ENCODE measurements at regions not wholly inside any gene's neighbourhood (a gene's known extent, or its start where the extent isn't known, plus 50 kb on each side); places are given as distances from the start of the nearest gene placed in this dataset.

GRCh38 chr20:23207826-23208540 is 121.9 kb upstream of the CD93 start:
- no peak for DNase-seq (ENCODE audit: low read depth in 4 of 4, low spot score in 1 of 4)

- DNase-seq (ENCODE audit: low read depth in 4 of 4, low spot score in 1 of 4): no peak
These were observed 120.9 kb upstream of the CD93 start for GRCh38 chr20:23206995-23207394.

GRCh38 chr20:23206061-23206460 is 119.9 kb upstream of the CD93 start:
- DNase-seq (ENCODE audit: low read depth in 4 of 4, low spot score in 1 of 4): no peak

GRCh38 chr20:23205611-23206041 is 119.5 kb upstream of the CD93 start:
- no peak for DNase-seq (ENCODE audit: low read depth in 4 of 4, low spot score in 1 of 4)

- DNase-seq (ENCODE audit: low read depth in 4 of 4, low spot score in 1 of 4): no peak
These were observed 119.1 kb upstream of the CD93 start for GRCh38 chr20:23205211-23205610.

GRCh38 chr20:23203951-23204730 is 118.0 kb upstream of the CD93 start:
- no peak for DNase-seq (ENCODE audit: low read depth in 4 of 4, low spot score in 1 of 4)

- DNase-seq (ENCODE audit: low read depth in 4 of 4, low spot score in 1 of 4): no peak
These were observed 117.2 kb upstream of the CD93 start for GRCh38 chr20:23203310-23203709.

- DNase-seq (ENCODE audit: low read depth in 4 of 4, low spot score in 1 of 4): no peak
These were observed 115.5 kb upstream of the CD93 start for GRCh38 chr20:23201658-23202057.

GRCh38 chr20:23200914-23201313 is 114.8 kb upstream of the CD93 start:
- DNase-seq (ENCODE audit: low read depth in 4 of 4, low spot score in 1 of 4): no peak

- no peak for DNase-seq (ENCODE audit: low read depth in 4 of 4, low spot score in 1 of 4)
These were observed 114.3 kb upstream of the CD93 start for GRCh38 chr20:23200413-23200812.

- DNase-seq (ENCODE audit: low read depth in 4 of 4, low spot score in 1 of 4): no peak
These were observed 113.2 kb upstream of the CD93 start for GRCh38 chr20:23199356-23199755.

- no peak for DNase-seq (ENCODE audit: low read depth in 4 of 4, low spot score in 1 of 4)
These were observed 112.7 kb upstream of the CD93 start for GRCh38 chr20:23198815-23199214.

- DNase-seq (ENCODE audit: low read depth in 4 of 4, low spot score in 1 of 4): no peak
These were observed 111.7 kb upstream of the CD93 start for GRCh38 chr20:23197836-23198235.

GRCh38 chr20:23195636-23196035 is 109.5 kb upstream of the CD93 start:
- DNase-seq (ENCODE audit: low read depth in 4 of 4, low spot score in 1 of 4): no peak

- DNase-seq (ENCODE audit: low read depth in 4 of 4, low spot score in 1 of 4): no peak
These were observed 107.8 kb upstream of the CD93 start for GRCh38 chr20:23193801-23194384.

- DNase-seq (ENCODE audit: low read depth in 4 of 4, low spot score in 1 of 4): no peak
These were observed 106.3 kb upstream of the CD93 start for GRCh38 chr20:23192469-23192868.

- no peak for DNase-seq (ENCODE audit: low read depth in 4 of 4, low spot score in 1 of 4)
These were observed 104.4 kb upstream of the CD93 start for GRCh38 chr20:23190557-23190956.

- DNase-seq (ENCODE audit: low read depth in 4 of 4, low spot score in 1 of 4): no peak
These were observed 103.7 kb upstream of the CD93 start for GRCh38 chr20:23189854-23190253.

- DNase-seq (ENCODE audit: low read depth in 4 of 4, low spot score in 1 of 4): no peak
These were observed 103.2 kb upstream of the CD93 start for GRCh38 chr20:23189341-23189740.

- no peak for DNase-seq (ENCODE audit: low read depth in 4 of 4, low spot score in 1 of 4)
These were observed 102.4 kb upstream of the CD93 start for GRCh38 chr20:23188377-23189169.

GRCh38 chr20:23187751-23188150 is 101.6 kb upstream of the CD93 start:
- DNase-seq (ENCODE audit: low read depth in 4 of 4, low spot score in 1 of 4): no peak

All from stimulated activated CD4-positive, alpha-beta T cell treated with anti-CD3 and anti-CD28 coated beads, Interleukin-1b, Interleukin-23, amount 100 ng/mL, for 24 hours (primary cell).